ENCODE measurements at regions not wholly inside any gene's neighbourhood (a gene's known extent, or its start where the extent isn't known, plus 50 kb on each side); places are given as distances from the start of the nearest gene placed in this dataset.

DNA sequence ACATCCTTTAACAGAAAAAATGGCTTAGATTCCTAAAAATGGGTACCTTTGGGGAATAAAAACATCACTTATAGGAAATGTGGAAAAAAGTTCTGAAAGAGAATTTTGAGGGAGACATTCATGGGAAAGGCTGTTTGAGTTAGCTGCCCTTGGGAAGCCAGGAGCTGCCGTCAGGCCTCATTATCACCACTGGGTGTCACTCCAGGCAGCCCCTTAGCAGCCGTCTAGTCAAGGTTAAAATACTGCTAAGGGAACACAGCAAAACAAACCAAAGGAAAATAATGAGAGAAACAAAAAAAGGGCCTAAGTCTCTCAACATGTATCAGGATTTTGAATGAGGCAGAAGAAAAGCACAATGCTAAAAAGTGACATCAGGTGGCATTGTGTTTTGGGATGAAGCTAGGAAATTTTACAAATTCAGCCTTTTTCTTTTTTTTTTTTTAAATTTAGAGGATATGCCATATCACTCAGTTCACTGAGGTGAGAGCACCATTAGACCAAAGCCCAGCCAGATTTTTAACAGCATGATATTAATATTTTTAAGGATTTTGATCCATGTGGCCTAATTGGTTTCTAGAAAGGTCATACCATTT is 235.3 kb downstream of the GPAT3 start:
- Histone ChIP-seq H3K4me3 (ENCODE audit: low read depth, low read length) (no peak overlapping the region), H3K36me3 (ENCODE audit: control insufficient read depth, insufficient read depth, low read length) (no peaks in the 10 kb centered on the region), H3K27me3 (ENCODE audit: control insufficient read depth, insufficient read depth, low read length) (no peaks in the 10 kb centered on the region), H3K9ac (ENCODE audit: low read depth, low read length) (no peak overlapping the region), H3K4me1 (ENCODE audit: control insufficient read depth, insufficient read depth, low read length) (no peaks in the 10 kb centered on the region), H3K9me3 (ENCODE audit: control insufficient read depth, insufficient read depth, low read length) (no peaks in the 10 kb centered on the region)

DNA sequence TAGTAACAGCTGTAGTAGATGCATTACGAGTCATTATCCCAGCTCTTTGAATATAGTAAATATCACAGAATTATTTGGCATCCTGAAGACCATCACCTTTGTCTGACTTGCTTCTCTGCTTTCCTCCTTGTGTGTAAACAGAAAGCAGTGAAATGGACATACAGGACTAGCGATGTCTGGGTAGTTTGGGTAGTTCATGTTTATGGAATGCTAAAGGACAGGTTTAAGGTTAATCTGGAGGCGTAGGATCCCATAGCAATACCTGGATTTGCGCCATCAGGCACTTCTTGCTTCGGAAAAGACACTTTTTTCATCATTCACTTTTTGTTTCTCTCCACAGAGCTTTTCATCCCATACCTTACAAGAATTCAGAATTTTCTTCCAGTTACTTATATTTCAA is 232.2 kb downstream of the GPAT3 start:
- no peak overlapping the region for H3K9ac ChIP-seq (ENCODE audit: low read depth, low read length)
- H3K9me3 ChIP-seq (ENCODE audit: control insufficient read depth, insufficient read depth, low read length): no peaks in the 10 kb centered on the region
- H3K27me3 ChIP-seq (ENCODE audit: control insufficient read depth, insufficient read depth, low read length): no peaks in the 10 kb centered on the region
- no peaks in the 10 kb centered on the region for H3K4me1 ChIP-seq (ENCODE audit: control insufficient read depth, insufficient read depth, low read length)
- H3K36me3 ChIP-seq (ENCODE audit: control insufficient read depth, insufficient read depth, low read length): no peaks in the 10 kb centered on the region
- no peak overlapping the region for H3K4me3 ChIP-seq (ENCODE audit: low read depth, low read length)

DNA sequence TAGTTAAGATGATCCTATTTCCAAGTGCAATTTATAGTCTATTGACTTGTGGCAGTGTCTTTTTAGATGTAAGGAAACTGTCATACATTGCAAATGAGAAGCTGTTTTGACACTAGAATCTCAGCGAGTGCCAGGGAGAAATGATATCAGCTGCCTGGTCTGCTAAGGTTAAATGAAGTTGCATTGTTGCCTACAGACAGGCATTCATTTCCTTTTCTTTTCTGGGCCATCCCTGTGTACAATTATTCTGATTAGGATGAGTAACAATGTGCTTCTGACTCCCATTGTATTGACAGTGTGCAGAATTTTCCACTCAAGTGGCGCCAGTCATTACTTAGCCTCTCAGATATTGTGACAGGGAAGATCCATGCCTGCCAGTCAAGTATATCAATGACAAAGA is 231.2 kb downstream of the GPAT3 start:
- Histone ChIP-seq H3K4me3 (ENCODE audit: low read depth, low read length) (no peak overlapping the region), H3K9ac (ENCODE audit: low read depth, low read length) (no peak overlapping the region), H3K4me1 (ENCODE audit: control insufficient read depth, insufficient read depth, low read length) (no peaks in the 10 kb centered on the region), H3K36me3 (ENCODE audit: control insufficient read depth, insufficient read depth, low read length) (no peaks in the 10 kb centered on the region), H3K27me3 (ENCODE audit: control insufficient read depth, insufficient read depth, low read length) (no peaks in the 10 kb centered on the region), H3K9me3 (ENCODE audit: control insufficient read depth, insufficient read depth, low read length) (no peaks in the 10 kb centered on the region)

DNA sequence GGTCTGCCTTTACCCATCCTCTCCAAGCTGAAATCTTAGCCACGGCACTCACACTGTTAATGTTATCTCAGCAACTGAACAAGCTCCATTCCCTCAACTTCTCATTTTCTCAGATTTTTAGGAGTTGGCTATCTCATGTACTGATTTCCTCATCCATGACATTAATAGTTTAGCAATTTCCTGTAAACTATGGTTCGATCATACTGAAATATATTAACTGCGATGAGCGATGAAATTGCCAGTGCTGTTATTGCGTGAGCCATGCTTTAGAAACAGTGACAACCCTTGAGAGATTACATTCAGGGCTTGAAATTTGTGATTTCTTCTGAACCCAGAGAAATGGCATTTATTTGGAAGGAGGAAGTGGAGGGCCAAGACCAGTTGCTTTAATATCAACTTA is 223.7 kb downstream of the GPAT3 start:
- no peak overlapping the region for H3K9ac ChIP-seq (ENCODE audit: low read depth, low read length)
- H3K4me1 ChIP-seq (ENCODE audit: control insufficient read depth, insufficient read depth, low read length): no peaks in the 10 kb centered on the region
- no peaks in the 10 kb centered on the region for H3K36me3 ChIP-seq (ENCODE audit: control insufficient read depth, insufficient read depth, low read length)
- no peaks in the 10 kb centered on the region for H3K27me3 ChIP-seq (ENCODE audit: control insufficient read depth, insufficient read depth, low read length)
- no peak overlapping the region for H3K4me3 ChIP-seq (ENCODE audit: low read depth, low read length)
- H3K9me3 ChIP-seq (ENCODE audit: control insufficient read depth, insufficient read depth, low read length): no peaks in the 10 kb centered on the region

DNA sequence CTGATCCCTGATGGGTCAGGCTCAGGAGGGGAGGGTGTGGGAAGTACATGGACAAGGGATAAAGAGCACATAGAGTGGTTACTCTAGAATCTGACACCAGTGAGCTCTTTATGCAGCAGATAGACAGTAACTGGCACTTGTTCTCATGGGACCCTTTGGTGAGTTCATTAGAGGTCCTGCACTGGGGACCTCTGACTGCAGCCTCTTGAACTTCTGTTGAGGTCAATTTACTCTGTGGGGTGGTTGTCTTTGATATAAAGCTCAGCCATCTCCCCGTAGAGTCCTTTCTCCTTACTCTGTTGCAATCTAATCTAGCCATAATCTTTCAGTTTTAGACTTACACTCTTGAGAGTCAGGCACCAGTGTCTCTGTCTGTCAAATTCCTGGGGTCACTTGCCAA is 222.4 kb downstream of the GPAT3 start:
- H3K36me3 ChIP-seq (ENCODE audit: control insufficient read depth, insufficient read depth, low read length): no peaks in the 10 kb centered on the region
- no peak overlapping the region for H3K4me3 ChIP-seq (ENCODE audit: low read depth, low read length)
- H3K27me3 ChIP-seq (ENCODE audit: control insufficient read depth, insufficient read depth, low read length): no peaks in the 10 kb centered on the region
- no peaks in the 10 kb centered on the region for H3K9me3 ChIP-seq (ENCODE audit: control insufficient read depth, insufficient read depth, low read length)
- H3K9ac ChIP-seq (ENCODE audit: low read depth, low read length): no peak overlapping the region
- no peaks in the 10 kb centered on the region for H3K4me1 ChIP-seq (ENCODE audit: control insufficient read depth, insufficient read depth, low read length)

DNA sequence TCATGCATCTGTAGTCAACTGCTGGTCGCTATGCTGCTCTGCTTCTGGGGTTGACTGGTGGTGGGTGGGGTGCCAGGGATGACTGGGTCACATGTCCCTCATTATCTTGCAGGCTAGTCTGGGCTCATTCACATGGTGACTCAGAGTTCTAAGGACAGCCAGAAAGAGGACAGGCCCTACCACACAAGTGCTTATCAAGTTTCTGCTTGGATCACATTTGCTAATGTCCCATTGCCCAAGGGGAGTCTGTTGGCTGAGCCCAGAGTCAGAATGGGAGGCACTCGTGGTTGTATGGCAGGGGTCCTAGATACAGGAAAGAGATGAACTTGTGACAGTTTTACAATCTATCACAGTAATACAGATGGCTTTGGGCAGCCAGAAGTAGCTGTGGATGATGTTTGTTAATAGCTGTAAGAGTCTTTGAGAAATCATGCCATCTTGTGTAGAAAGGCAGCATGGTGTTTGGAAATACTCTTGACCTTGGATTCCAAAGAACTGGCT is 221.3 kb downstream of the GPAT3 start:
- H3K4me3 ChIP-seq (ENCODE audit: low read depth, low read length): no peak overlapping the region
- H3K9ac ChIP-seq (ENCODE audit: low read depth, low read length): no peak overlapping the region
- no peaks in the 10 kb centered on the region for H3K27me3 ChIP-seq (ENCODE audit: control insufficient read depth, insufficient read depth, low read length)
- H3K36me3 ChIP-seq (ENCODE audit: control insufficient read depth, insufficient read depth, low read length): no peaks in the 10 kb centered on the region
- no peaks in the 10 kb centered on the region for H3K4me1 ChIP-seq (ENCODE audit: control insufficient read depth, insufficient read depth, low read length)
- H3K9me3 ChIP-seq (ENCODE audit: control insufficient read depth, insufficient read depth, low read length): no peaks in the 10 kb centered on the region

DNA sequence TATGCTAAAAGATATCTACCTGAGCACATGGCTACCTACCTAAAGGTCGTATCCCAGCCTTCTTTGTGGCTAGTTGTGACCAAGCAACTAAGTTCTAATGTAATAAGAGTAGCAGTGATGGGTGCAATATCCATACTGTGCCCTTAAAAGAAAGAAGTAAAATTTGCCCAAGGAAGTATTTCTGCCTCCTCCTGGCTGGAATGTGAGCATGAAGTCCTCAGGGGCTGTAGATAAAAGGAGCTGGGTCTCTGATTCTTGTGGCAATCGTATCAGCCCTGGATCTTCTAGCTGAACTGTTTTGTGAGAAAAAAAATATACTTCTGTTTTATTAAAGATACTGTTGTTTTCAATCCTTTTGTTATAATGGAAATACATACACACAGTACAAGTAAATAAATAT is 217.4 kb downstream of the GPAT3 start:
- H3K27me3 ChIP-seq (ENCODE audit: control insufficient read depth, insufficient read depth, low read length): no peaks in the 10 kb centered on the region
- H3K4me1 ChIP-seq (ENCODE audit: control insufficient read depth, insufficient read depth, low read length): no peaks in the 10 kb centered on the region

DNA sequence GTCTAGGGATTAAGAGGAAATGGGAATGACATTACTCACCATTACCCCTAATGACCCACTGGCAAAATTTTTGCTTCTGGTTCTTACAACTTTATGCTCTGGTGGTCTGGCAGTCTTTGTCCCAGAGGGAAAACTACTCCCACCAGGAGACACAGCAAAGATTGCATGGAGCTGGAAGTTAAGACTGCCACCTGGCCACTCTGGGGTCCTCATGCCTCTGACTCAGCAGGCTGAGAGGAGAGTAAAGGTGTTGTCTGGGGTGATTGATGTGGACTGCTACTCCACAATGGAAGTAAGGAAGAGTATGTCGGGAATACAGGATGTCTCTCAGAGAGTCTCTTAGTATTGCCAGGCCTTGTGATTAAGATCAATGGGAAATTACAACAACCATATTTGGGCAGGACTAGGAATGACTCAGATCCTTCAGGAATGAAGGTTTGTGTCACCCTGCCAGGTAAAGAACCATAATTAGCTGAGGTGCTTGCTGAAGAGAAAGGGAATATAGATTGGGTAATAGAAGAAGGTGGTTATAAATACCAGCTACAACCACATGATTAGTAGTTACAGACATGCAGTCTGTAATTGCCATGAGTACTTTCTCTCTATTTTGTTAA is 215.5 kb downstream of the GPAT3 start:
- no peak overlapping the region for H3K9ac ChIP-seq (ENCODE audit: low read depth, low read length)
- H3K36me3 ChIP-seq (ENCODE audit: control insufficient read depth, insufficient read depth, low read length): no peaks in the 10 kb centered on the region
- H3K4me3 ChIP-seq (ENCODE audit: low read depth, low read length): no peak overlapping the region
- H3K27me3 ChIP-seq (ENCODE audit: control insufficient read depth, insufficient read depth, low read length): no peaks in the 10 kb centered on the region
- no peaks in the 10 kb centered on the region for H3K9me3 ChIP-seq (ENCODE audit: control insufficient read depth, insufficient read depth, low read length)
- H3K4me1 ChIP-seq (ENCODE audit: control insufficient read depth, insufficient read depth, low read length): no peaks in the 10 kb centered on the region

More for the DNA sequence above, 217.4 kb downstream of the GPAT3 start:
- H3K9me3 ChIP-seq (ENCODE audit: control insufficient read depth, insufficient read depth, low read length): no peaks in the 10 kb centered on the region
- H3K4me3 ChIP-seq (ENCODE audit: low read depth, low read length): no peak overlapping the region
- H3K9ac ChIP-seq (ENCODE audit: low read depth, low read length): no peak overlapping the region
- no peaks in the 10 kb centered on the region for H3K36me3 ChIP-seq (ENCODE audit: control insufficient read depth, insufficient read depth, low read length)

DNA sequence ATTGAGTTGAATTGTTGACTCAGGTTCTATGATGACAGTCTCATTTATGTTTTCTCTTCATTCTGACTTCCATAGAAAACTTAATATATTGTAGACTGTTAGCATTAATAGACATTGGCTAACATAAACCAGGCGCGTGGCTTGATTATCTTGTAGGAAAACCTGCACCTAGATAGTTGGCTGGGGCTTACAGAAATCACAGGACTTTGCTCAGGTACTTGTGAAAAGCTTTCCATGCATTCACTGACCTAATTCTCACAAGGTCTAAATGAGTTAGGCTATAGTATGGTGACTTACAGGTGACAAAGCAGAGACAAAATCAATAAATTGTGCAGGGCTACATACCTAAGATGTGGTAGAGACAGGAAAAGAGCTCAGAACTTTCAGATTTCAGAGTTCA is 212.8 kb downstream of the GPAT3 start:
- no peaks in the 10 kb centered on the region for H3K27me3 ChIP-seq (ENCODE audit: control insufficient read depth, insufficient read depth, low read length)
- no peak overlapping the region for H3K9ac ChIP-seq (ENCODE audit: low read depth, low read length)
- H3K9me3 ChIP-seq (ENCODE audit: control insufficient read depth, insufficient read depth, low read length): no peaks in the 10 kb centered on the region
- H3K4me3 ChIP-seq (ENCODE audit: low read depth, low read length): no peak overlapping the region
- no peaks in the 10 kb centered on the region for H3K36me3 ChIP-seq (ENCODE audit: control insufficient read depth, insufficient read depth, low read length)
- H3K4me1 ChIP-seq (ENCODE audit: control insufficient read depth, insufficient read depth, low read length): no peaks in the 10 kb centered on the region

DNA sequence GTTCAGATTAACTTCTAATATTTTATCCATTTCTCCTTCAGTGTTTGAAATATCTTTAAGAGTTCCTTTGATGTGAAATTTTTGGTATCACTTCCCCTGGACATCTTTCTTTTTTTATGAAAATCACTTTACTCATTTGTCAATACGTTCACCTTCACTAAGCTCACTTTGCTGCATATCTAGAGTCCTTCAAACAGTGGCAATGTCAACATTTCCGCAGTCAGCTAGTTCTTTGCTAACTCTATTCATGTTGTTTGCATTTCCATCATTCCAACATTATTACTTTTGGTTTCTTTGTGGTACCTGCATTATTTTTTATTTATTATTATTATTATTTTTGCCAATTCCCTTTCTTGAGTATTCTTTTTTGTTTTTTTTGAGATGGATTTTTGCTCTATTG is 203.0 kb downstream of the GPAT3 start:
- Histone ChIP-seq H3K4me3 (ENCODE audit: low read depth, low read length) (no peak overlapping the region), H3K27me3 (ENCODE audit: control insufficient read depth, insufficient read depth, low read length) (no peaks in the 10 kb centered on the region), H3K36me3 (ENCODE audit: control insufficient read depth, insufficient read depth, low read length) (no peaks in the 10 kb centered on the region)

DNA sequence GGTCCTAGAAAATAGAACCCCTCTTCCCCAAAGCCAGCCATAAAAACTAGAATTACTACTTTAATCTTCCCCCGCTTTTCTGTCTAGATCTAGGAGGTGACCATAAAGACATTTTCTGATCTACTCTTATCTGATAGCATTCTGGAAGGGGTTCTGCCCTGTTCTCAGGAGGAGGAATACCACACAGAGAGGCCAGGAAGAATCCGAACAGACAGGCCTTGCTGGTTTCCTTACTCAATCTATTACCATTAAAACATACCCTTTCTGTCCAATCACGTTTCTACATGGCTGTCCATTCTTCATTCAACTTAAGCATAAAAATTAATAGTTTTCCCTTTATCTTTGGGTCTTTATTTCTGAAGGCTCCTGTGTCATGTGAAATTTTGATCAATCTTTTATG is 198.7 kb downstream of the GPAT3 start:
- no peaks in the 10 kb centered on the region for H3K36me3 ChIP-seq (ENCODE audit: control insufficient read depth, insufficient read depth, low read length)
- H3K27me3 ChIP-seq (ENCODE audit: control insufficient read depth, insufficient read depth, low read length): no peaks in the 10 kb centered on the region
- no peak overlapping the region for H3K4me3 ChIP-seq (ENCODE audit: low read depth, low read length)
- no peaks in the 10 kb centered on the region for H3K4me1 ChIP-seq (ENCODE audit: control insufficient read depth, insufficient read depth, low read length)
- no peak overlapping the region for H3K9ac ChIP-seq (ENCODE audit: low read depth, low read length)
- H3K9me3 ChIP-seq (ENCODE audit: control insufficient read depth, insufficient read depth, low read length): no peaks in the 10 kb centered on the region

More for the DNA sequence above, 203.0 kb downstream of the GPAT3 start:
- Histone ChIP-seq H3K4me1 (ENCODE audit: control insufficient read depth, insufficient read depth, low read length) (no peaks in the 10 kb centered on the region), H3K9ac (ENCODE audit: low read depth, low read length) (no peak overlapping the region), H3K9me3 (ENCODE audit: control insufficient read depth, insufficient read depth, low read length) (no peaks in the 10 kb centered on the region)

DNA sequence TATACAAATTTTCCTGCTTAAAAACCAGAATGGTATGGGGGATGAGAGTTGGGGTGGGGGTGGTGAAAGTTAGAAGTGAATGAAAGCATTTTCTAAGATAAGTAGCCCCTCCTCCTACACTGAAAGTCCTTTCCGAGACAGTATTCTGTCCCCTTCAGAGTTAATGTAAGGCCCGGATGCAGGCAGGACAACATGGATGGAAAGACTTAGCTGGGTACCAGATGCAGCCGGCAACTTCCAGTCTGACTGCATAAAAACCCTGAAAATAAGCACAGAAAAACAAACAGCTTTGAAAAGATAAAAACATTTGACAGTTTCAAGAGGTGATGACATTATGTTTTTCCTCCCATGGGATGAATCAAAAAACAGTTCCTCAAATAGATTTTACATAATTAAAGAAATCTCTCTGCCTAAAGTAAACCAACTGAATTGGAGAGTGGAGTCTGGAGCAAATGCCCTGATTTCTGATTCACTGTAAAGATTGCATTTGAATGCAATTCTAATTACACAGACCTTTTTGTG is 196.3 kb downstream of the GPAT3 start:
- no peaks in the 10 kb centered on the region for H3K27me3 ChIP-seq (ENCODE audit: control insufficient read depth, insufficient read depth, low read length)
- H3K9ac ChIP-seq (ENCODE audit: low read depth, low read length): no peak overlapping the region
- no peaks in the 10 kb centered on the region for H3K36me3 ChIP-seq (ENCODE audit: control insufficient read depth, insufficient read depth, low read length)

More for the DNA sequence above, 196.3 kb downstream of the GPAT3 start:
- Histone ChIP-seq H3K9me3 (ENCODE audit: control insufficient read depth, insufficient read depth, low read length) (no peaks in the 10 kb centered on the region), H3K4me3 (ENCODE audit: low read depth, low read length) (no peak overlapping the region), H3K4me1 (ENCODE audit: control insufficient read depth, insufficient read depth, low read length) (no peaks in the 10 kb centered on the region)

Measured in iPS-15b (cell line).